ENCODE measurements at regions not wholly inside any gene's neighbourhood (a gene's known extent, or its start where the extent isn't known, plus 50 kb on each side); places are given as distances from the start of the nearest gene placed in this dataset.

- TF ChIP-seq TAF1 (IDR thresholded peaks at IDR 0.05; ENCODE audit: borderline replicate concordance, low read depth, low read length) (no peak), POLR2AphosphoS5 (IDR thresholded peaks at IDR 0.05; ENCODE audit: low read depth, low read length) (no peak), POLR2A (IDR thresholded peaks at IDR 0.05; ENCODE audit: low read depth, low read length) (no peak)
- FAIRE-seq (no peak), DNase-seq (ENCODE audit: insufficient read length) (no peak)
Observed at GRCh38 chr13:72431981-72432682, 295.3 kb downstream of the MZT1 start.

- DNase-seq (ENCODE audit: insufficient read length) (no peak), FAIRE-seq (no peak)
- no peak for TF ChIP-seq POLR2A (IDR thresholded peaks at IDR 0.05; ENCODE audit: low read depth, low read length)
Observed at GRCh38 chr13:72430923-72431322, 296.5 kb downstream of the MZT1 start.

- DNase-seq (ENCODE audit: insufficient read length) (no peak), FAIRE-seq (no peak)
- TF ChIP-seq TAF1 (IDR thresholded peaks at IDR 0.05; ENCODE audit: borderline replicate concordance, low read depth, low read length) (no peak), POLR2AphosphoS5 (IDR thresholded peaks at IDR 0.05; ENCODE audit: low read depth, low read length) (no peak), POLR2A (IDR thresholded peaks at IDR 0.05; ENCODE audit: low read depth, low read length) (no peak)
Observed at GRCh38 chr13:72427757-72428528, 299.5 kb downstream of the MZT1 start.

- no peak for DNase-seq (ENCODE audit: insufficient read length)
- FAIRE-seq = no peak
- no peak for TF ChIP-seq POLR2A (IDR thresholded peaks at IDR 0.05; ENCODE audit: low read depth, low read length)
- no peak for TF ChIP-seq POLR2AphosphoS5 (IDR thresholded peaks at IDR 0.05; ENCODE audit: low read depth, low read length)
- no peak for TF ChIP-seq TAF1 (IDR thresholded peaks at IDR 0.05; ENCODE audit: borderline replicate concordance, low read depth, low read length)
Observed at GRCh38 chr13:72424059-72424458, 303.4 kb downstream of the MZT1 start.

- TF ChIP-seq POLR2AphosphoS5 (IDR thresholded peaks at IDR 0.05; ENCODE audit: low read depth, low read length) (no peak), POLR2A (IDR thresholded peaks at IDR 0.05; ENCODE audit: low read depth, low read length) (no peak), TAF1 (IDR thresholded peaks at IDR 0.05; ENCODE audit: borderline replicate concordance, low read depth, low read length) (no peak)
- DNase-seq (ENCODE audit: insufficient read length) (no peak), FAIRE-seq (no peak)
Observed at GRCh38 chr13:72415817-72416216, 311.6 kb downstream of the MZT1 start.

GRCh38 chr13:72412481-72412880 is 314.9 kb downstream of the MZT1 start:
- TF ChIP-seq TAF1 (IDR thresholded peaks at IDR 0.05; ENCODE audit: borderline replicate concordance, low read depth, low read length) (no peak), POLR2AphosphoS5 (IDR thresholded peaks at IDR 0.05; ENCODE audit: low read depth, low read length) (no peak), POLR2A (IDR thresholded peaks at IDR 0.05; ENCODE audit: low read depth, low read length) (no peak)
- DNase-seq (ENCODE audit: insufficient read length) = no peak
- no peak for FAIRE-seq

GRCh38 chr13:72405441-72405840 is 322.0 kb downstream of the MZT1 start:
- no peak for FAIRE-seq
- TF ChIP-seq TAF1 (IDR thresholded peaks at IDR 0.05; ENCODE audit: borderline replicate concordance, low read depth, low read length) (no peak), POLR2AphosphoS5 (IDR thresholded peaks at IDR 0.05; ENCODE audit: low read depth, low read length) (no peak), POLR2A (IDR thresholded peaks at IDR 0.05; ENCODE audit: low read depth, low read length) (no peak)
- DNase-seq (ENCODE audit: insufficient read length) = no peak

GRCh38 chr13:72403396-72404010 is 323.9 kb downstream of the MZT1 start:
- FAIRE-seq (no peak), DNase-seq (ENCODE audit: insufficient read length) (no peak)
- TF ChIP-seq TAF1 (IDR thresholded peaks at IDR 0.05; ENCODE audit: borderline replicate concordance, low read depth, low read length) (no peak), POLR2A (IDR thresholded peaks at IDR 0.05; ENCODE audit: low read depth, low read length) (no peak), POLR2AphosphoS5 (IDR thresholded peaks at IDR 0.05; ENCODE audit: low read depth, low read length) (no peak)

GRCh38 chr13:72400856-72401255 is 326.6 kb downstream of the MZT1 start:
- DNase-seq (ENCODE audit: insufficient read length) (no peak), FAIRE-seq (no peak)
- TF ChIP-seq POLR2A (IDR thresholded peaks at IDR 0.05; ENCODE audit: low read depth, low read length) (no peak), TAF1 (IDR thresholded peaks at IDR 0.05; ENCODE audit: borderline replicate concordance, low read depth, low read length) (no peak), POLR2AphosphoS5 (IDR thresholded peaks at IDR 0.05; ENCODE audit: low read depth, low read length) (no peak)

GRCh38 chr13:72399351-72399750 is 328.1 kb downstream of the MZT1 start:
- no peak for FAIRE-seq
- TF ChIP-seq TAF1 (IDR thresholded peaks at IDR 0.05; ENCODE audit: borderline replicate concordance, low read depth, low read length) (no peak), POLR2A (IDR thresholded peaks at IDR 0.05; ENCODE audit: low read depth, low read length) (no peak), POLR2AphosphoS5 (IDR thresholded peaks at IDR 0.05; ENCODE audit: low read depth, low read length) (no peak)
- DNase-seq (ENCODE audit: insufficient read length) = no peak

- TF ChIP-seq POLR2AphosphoS5 (IDR thresholded peaks at IDR 0.05; ENCODE audit: low read depth, low read length) = no peak
- TF ChIP-seq POLR2A (IDR thresholded peaks at IDR 0.05; ENCODE audit: low read depth, low read length) = no peak
- TF ChIP-seq TAF1 (IDR thresholded peaks at IDR 0.05; ENCODE audit: borderline replicate concordance, low read depth, low read length) = no peak
- FAIRE-seq = no peak
- no peak for DNase-seq (ENCODE audit: insufficient read length)
Observed at GRCh38 chr13:72397265-72397664, 330.2 kb downstream of the MZT1 start.

GRCh38 chr13:72390909-72391308 is 336.5 kb downstream of the MZT1 start:
- no peak for FAIRE-seq

More at GRCh38 chr13:72390909-72391308, 336.5 kb downstream of the MZT1 start:
- TF ChIP-seq POLR2A (IDR thresholded peaks at IDR 0.05; ENCODE audit: low read depth, low read length) = no peak
- no peak for TF ChIP-seq TAF1 (IDR thresholded peaks at IDR 0.05; ENCODE audit: borderline replicate concordance, low read depth, low read length)
- no peak for TF ChIP-seq POLR2AphosphoS5 (IDR thresholded peaks at IDR 0.05; ENCODE audit: low read depth, low read length)
- no peak for DNase-seq (ENCODE audit: insufficient read length)
